GM12878 (cell line): ENCODE measurements at regions not wholly inside any gene's neighbourhood (a gene's known extent, or its start where the extent isn't known, plus 50 kb on each side); places are given as distances from the start of the nearest gene placed in this dataset.

Experiments used
- BCL11A ChIP-seq: IDR thresholded peaks from 2 replicates; pipeline ENCODE4 v1.6.1; 2011; ENCODE audit warnings: low read depth, low read length
- POLR2A ChIP-seq: IDR thresholded peaks from 2 replicates; pipeline ENCODE4 v1.6.1; 2011; ENCODE audit warnings: low read depth, mild to moderate bottlenecking, low read length
- TF ChIP-seq, protein P1 (sequence below), 3 experiments: IDR thresholded peaks in 2 of 3; conservative IDR thresholded peaks in 1 of 3; 2 replicates each; pipeline ENCODE4 v1.5.1; 2011; ENCODE audit warnings: low read depth in 3 of 3, low read length in 3 of 3, mild to moderate bottlenecking in 3 of 3, control low read depth in 2 of 3, moderate library complexity in 2 of 3, inconsistent platforms in 1 of 3, mixed read lengths in 1 of 3; ENCODE audit not compliant: control insufficient read depth in 2 of 3, insufficient read depth in 1 of 3; ENCODE audit errors: extremely low read depth in 1 of 3
- TF ChIP-seq, protein P2 (sequence below): IDR thresholded peaks from 2 replicates; pipeline ENCODE4 v1.6.1; 2011; ENCODE audit warnings: borderline replicate concordance, low read depth, mild to moderate bottlenecking, moderate library complexity, mixed read lengths, low read length; ENCODE audit not compliant: insufficient read depth; ENCODE audit errors: extremely low read length

DNA sequence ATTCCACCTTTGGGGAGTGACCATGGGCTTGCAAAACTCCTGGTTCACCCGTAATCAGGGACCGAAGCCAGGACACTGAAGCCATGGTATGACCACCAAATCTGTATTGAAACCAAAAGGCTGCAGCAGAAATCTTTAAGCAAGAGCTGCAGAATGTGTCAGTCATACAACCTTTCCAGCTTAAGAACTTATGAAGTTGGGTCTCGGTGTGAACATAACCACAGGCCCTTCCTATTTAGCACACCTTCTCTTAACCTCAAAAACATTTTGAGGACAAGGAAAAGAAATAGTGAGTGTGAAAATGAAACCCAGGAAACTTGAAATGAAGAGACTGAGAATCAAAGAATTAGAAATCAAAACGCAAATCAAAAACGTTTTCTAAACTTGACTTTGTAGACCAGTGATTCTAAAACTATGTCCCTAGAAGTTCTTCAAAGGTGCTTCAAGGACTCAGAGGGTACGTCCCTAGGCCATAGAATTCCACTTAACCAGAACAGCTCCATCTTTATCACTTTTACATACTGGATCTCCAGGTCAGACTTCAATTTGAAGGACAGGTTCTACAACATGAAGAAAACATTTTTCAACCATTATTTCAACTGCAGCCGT, 231.6 kb upstream of the GRIP1 start:
- TF ChIP-seq, protein P1, sequence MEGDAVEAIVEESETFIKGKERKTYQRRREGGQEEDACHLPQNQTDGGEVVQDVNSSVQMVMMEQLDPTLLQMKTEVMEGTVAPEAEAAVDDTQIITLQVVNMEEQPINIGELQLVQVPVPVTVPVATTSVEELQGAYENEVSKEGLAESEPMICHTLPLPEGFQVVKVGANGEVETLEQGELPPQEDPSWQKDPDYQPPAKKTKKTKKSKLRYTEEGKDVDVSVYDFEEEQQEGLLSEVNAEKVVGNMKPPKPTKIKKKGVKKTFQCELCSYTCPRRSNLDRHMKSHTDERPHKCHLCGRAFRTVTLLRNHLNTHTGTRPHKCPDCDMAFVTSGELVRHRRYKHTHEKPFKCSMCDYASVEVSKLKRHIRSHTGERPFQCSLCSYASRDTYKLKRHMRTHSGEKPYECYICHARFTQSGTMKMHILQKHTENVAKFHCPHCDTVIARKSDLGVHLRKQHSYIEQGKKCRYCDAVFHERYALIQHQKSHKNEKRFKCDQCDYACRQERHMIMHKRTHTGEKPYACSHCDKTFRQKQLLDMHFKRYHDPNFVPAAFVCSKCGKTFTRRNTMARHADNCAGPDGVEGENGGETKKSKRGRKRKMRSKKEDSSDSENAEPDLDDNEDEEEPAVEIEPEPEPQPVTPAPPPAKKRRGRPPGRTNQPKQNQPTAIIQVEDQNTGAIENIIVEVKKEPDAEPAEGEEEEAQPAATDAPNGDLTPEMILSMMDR (IDR thresholded peaks at IDR 0.05 in 2 of 3, conservative IDR thresholded peaks at IDR 0.05 in 1 of 3; ENCODE audit: control insufficient read depth in 2 of 3, extremely low read depth in 1 of 3, insufficient read depth in 1 of 3, low read depth in 3 of 3, low read length in 3 of 3), result no peak
- TF ChIP-seq, protein P2, sequence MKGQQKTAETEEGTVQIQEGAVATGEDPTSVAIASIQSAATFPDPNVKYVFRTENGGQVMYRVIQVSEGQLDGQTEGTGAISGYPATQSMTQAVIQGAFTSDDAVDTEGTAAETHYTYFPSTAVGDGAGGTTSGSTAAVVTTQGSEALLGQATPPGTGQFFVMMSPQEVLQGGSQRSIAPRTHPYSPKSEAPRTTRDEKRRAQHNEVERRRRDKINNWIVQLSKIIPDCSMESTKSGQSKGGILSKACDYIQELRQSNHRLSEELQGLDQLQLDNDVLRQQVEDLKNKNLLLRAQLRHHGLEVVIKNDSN, result no peak
- TF ChIP-seq BCL11A (no peak), POLR2A (no peak)
